ENCODE measurements at regions not wholly inside any gene's neighbourhood (a gene's known extent, or its start where the extent isn't known, plus 50 kb on each side); places are given as distances from the start of the nearest gene placed in this dataset.

DNA sequence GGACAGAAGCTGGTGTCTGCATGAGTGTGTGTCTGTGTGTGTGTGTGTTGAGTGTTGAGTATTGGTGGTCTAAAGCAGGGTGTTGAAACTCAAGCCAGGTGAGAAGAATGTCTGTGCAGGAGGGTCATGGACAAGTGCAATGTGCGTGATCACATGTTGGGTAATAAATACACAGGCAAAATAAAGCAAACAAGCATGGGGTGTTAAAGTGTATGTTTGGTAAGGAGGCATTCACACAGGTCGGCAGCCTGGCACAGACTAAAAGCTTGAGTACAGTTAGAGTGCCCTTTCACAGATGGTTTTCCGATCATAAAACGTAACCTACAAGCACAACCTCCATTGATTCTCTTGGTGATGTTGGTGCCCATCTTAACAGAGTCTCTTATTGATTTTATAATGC lies 476.9 kb upstream of the KLHL1 start:
- Histone ChIP-seq H3K27me3 (ENCODE audit: insufficient read depth, low read length, poor library complexity, severe bottlenecking) (no peaks in the 10 kb centered on the region), H2AFZ (ENCODE audit: low read length) (no peak overlapping the region), H3K9me3 (ENCODE audit: insufficient read depth, low read depth, low read length) (no peaks in the 10 kb centered on the region), H4K20me1 (ENCODE audit: insufficient read depth, low read length, poor library complexity, severe bottlenecking) (no peaks in the 10 kb centered on the region), H3F3A (ENCODE audit: low read depth) (no peaks in the 10 kb centered on the region), H3K9ac (ENCODE audit: low read depth, low read length, poor library complexity, severe bottlenecking) (no peak overlapping the region), H3K36me3 (ENCODE audit: insufficient read depth, low read length) (no peaks in the 10 kb centered on the region), H3K79me2 (ENCODE audit: insufficient read depth, low read length) (no peaks in the 10 kb centered on the region), H3K9me2 (replicated peaks; ENCODE audit: low read depth, low read length) (no peaks in the 10 kb centered on the region), H3K4me3 (ENCODE audit: low read length, poor library complexity, severe bottlenecking) (no peak overlapping the region), H3K4me2 (ENCODE audit: low read depth, low read length, poor library complexity, severe bottlenecking) (no peak overlapping the region), H3K4me1 (ENCODE audit: insufficient read depth, low read length, poor library complexity, severe bottlenecking) (no peaks in the 10 kb centered on the region)
- TF ChIP-seq, protein P1, sequence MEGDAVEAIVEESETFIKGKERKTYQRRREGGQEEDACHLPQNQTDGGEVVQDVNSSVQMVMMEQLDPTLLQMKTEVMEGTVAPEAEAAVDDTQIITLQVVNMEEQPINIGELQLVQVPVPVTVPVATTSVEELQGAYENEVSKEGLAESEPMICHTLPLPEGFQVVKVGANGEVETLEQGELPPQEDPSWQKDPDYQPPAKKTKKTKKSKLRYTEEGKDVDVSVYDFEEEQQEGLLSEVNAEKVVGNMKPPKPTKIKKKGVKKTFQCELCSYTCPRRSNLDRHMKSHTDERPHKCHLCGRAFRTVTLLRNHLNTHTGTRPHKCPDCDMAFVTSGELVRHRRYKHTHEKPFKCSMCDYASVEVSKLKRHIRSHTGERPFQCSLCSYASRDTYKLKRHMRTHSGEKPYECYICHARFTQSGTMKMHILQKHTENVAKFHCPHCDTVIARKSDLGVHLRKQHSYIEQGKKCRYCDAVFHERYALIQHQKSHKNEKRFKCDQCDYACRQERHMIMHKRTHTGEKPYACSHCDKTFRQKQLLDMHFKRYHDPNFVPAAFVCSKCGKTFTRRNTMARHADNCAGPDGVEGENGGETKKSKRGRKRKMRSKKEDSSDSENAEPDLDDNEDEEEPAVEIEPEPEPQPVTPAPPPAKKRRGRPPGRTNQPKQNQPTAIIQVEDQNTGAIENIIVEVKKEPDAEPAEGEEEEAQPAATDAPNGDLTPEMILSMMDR (conservative IDR thresholded peaks at IDR 0.05; ENCODE audit: low read length) = no peak
- TF ChIP-seq EZH2phosphoT487 (IDR thresholded peaks at IDR 0.05; ENCODE audit: borderline replicate concordance) = no peak

GRCh38 chr13:70580825-70581224 lies 472.6 kb upstream of the KLHL1 start:
- Histone ChIP-seq H3K4me2 (ENCODE audit: low read depth, low read length, poor library complexity, severe bottlenecking) (no peak overlapping the region), H3K27me3 (ENCODE audit: insufficient read depth, low read length, poor library complexity, severe bottlenecking) (no peaks in the 10 kb centered on the region), H3K36me3 (ENCODE audit: insufficient read depth, low read length) (no peaks in the 10 kb centered on the region), H2AFZ (ENCODE audit: low read length) (no peak overlapping the region), H3K79me2 (ENCODE audit: insufficient read depth, low read length) (no peaks in the 10 kb centered on the region), H3K9ac (ENCODE audit: low read depth, low read length, poor library complexity, severe bottlenecking) (no peak overlapping the region), H3F3A (ENCODE audit: low read depth) (no peaks in the 10 kb centered on the region), H4K20me1 (ENCODE audit: insufficient read depth, low read length, poor library complexity, severe bottlenecking) (no peaks in the 10 kb centered on the region), H3K4me1 (ENCODE audit: insufficient read depth, low read length, poor library complexity, severe bottlenecking) (no peaks in the 10 kb centered on the region), H3K4me3 (ENCODE audit: low read length, poor library complexity, severe bottlenecking) (no peak overlapping the region), H3K9me3 (ENCODE audit: insufficient read depth, low read depth, low read length) (no peaks in the 10 kb centered on the region), H3K9me2 (replicated peaks; ENCODE audit: low read depth, low read length) (no peaks in the 10 kb centered on the region)
- TF ChIP-seq EZH2phosphoT487 (IDR thresholded peaks at IDR 0.05; ENCODE audit: borderline replicate concordance) = no peak
- TF ChIP-seq, protein P1 (conservative IDR thresholded peaks at IDR 0.05; ENCODE audit: low read length) = no peak

- TF ChIP-seq EZH2phosphoT487 (IDR thresholded peaks at IDR 0.05; ENCODE audit: borderline replicate concordance) = no peak
- TF ChIP-seq, protein P1 (conservative IDR thresholded peaks at IDR 0.05; ENCODE audit: low read length) = no peak
- no peaks in the 10 kb centered on the region for H3K9me2 ChIP-seq (replicated peaks; ENCODE audit: low read depth, low read length)
- no peaks in the 10 kb centered on the region for H3K79me2 ChIP-seq (ENCODE audit: insufficient read depth, low read length)
- H2AFZ ChIP-seq (ENCODE audit: low read length) = no peak overlapping the region
- no peak overlapping the region for H3K9ac ChIP-seq (ENCODE audit: low read depth, low read length, poor library complexity, severe bottlenecking)
- H3K27me3 ChIP-seq (ENCODE audit: insufficient read depth, low read length, poor library complexity, severe bottlenecking) = no peaks in the 10 kb centered on the region
- no peaks in the 10 kb centered on the region for H4K20me1 ChIP-seq (ENCODE audit: insufficient read depth, low read length, poor library complexity, severe bottlenecking)
- no peaks in the 10 kb centered on the region for H3K4me1 ChIP-seq (ENCODE audit: insufficient read depth, low read length, poor library complexity, severe bottlenecking)
- no peak overlapping the region for H3K4me2 ChIP-seq (ENCODE audit: low read depth, low read length, poor library complexity, severe bottlenecking)
- H3K9me3 ChIP-seq (ENCODE audit: insufficient read depth, low read depth, low read length) = no peaks in the 10 kb centered on the region
- H3F3A ChIP-seq (ENCODE audit: low read depth) = no peaks in the 10 kb centered on the region
- H3K36me3 ChIP-seq (ENCODE audit: insufficient read depth, low read length) = no peaks in the 10 kb centered on the region
- H3K4me3 ChIP-seq (ENCODE audit: low read length, poor library complexity, severe bottlenecking) = no peak overlapping the region
Observed at GRCh38 chr13:70579941-70580340, 471.7 kb upstream of the KLHL1 start.

All from Loucy (cell line).